Loucy (cell line): ENCODE measurements at regions not wholly inside any gene's neighbourhood (a gene's known extent, or its start where the extent isn't known, plus 50 kb on each side); places are given as distances from the start of the nearest gene placed in this dataset.

Experiments
- H2AFZ ChIP-seq: fragments of 200-600 bp; sonication (generic); 2 replicates; pipeline ENCODE4 v1.6.0; 2016; ENCODE audit warnings: antibody characterized with exemption, mild to moderate bottlenecking, low read length, moderate library complexity
- H3F3A ChIP-seq: fragments of 200-600 bp; 2 replicates; pipeline ENCODE4 v1.6.0; 2016; ENCODE audit warnings: antibody characterized with exemption, low read depth, mild to moderate bottlenecking
- H3K27me3 ChIP-seq: fragments of 200-600 bp; sonication (generic); 2 replicates; pipeline ENCODE4 v1.6.1; 2014; ENCODE audit warnings: low read length, mild to moderate bottlenecking; ENCODE audit not compliant: insufficient read depth, poor library complexity, severe bottlenecking
- H3K36me3 ChIP-seq: fragments of 200-600 bp; sonication (generic); 2 replicates; pipeline ENCODE4 v1.6.1; 2016; ENCODE audit warnings: low read length; ENCODE audit not compliant: insufficient read depth
- H3K4me1 ChIP-seq: fragments of 200-600 bp; sonication (generic); 2 replicates; pipeline ENCODE4 v1.5.1; 2014; ENCODE audit warnings: low read length, mild to moderate bottlenecking; ENCODE audit not compliant: insufficient read depth, poor library complexity, severe bottlenecking
- H3K4me2 ChIP-seq: fragments of 200-600 bp; sonication (generic); 2 replicates; pipeline ENCODE4 v1.6.0; 2014; ENCODE audit warnings: antibody characterized with exemption, low read length, low read depth, mild to moderate bottlenecking; ENCODE audit not compliant: poor library complexity, severe bottlenecking
- H3K4me3 ChIP-seq: fragments of 200-600 bp; sonication (generic); 2 replicates; pipeline ENCODE4 v1.5.1; 2014; ENCODE audit warnings: low read length, mild to moderate bottlenecking, mixed read lengths; ENCODE audit not compliant: poor library complexity, severe bottlenecking
- H3K79me2 ChIP-seq: fragments of 200-600 bp; sonication (generic); 2 replicates; pipeline ENCODE4 v1.6.1; 2014; ENCODE audit warnings: low read length; ENCODE audit not compliant: insufficient read depth
- H3K9ac ChIP-seq: fragments of 200-600 bp; sonication (generic); 2 replicates; pipeline ENCODE4 v1.6.0; 2014; ENCODE audit warnings: mild to moderate bottlenecking, low read depth, low read length, moderate library complexity; ENCODE audit not compliant: poor library complexity, severe bottlenecking
- H3K9me2 ChIP-seq: fragments of 200-600 bp; sonication (generic); replicated peaks from 2 replicates; pipeline ENCODE4 v1.6.1; 2016; ENCODE audit warnings: low read depth, low read length, mixed read lengths
- H3K9me3 ChIP-seq: fragments of 200-600 bp; sonication (generic); 2 replicates; pipeline ENCODE4 v1.6.1; 2014; ENCODE audit warnings: mild to moderate bottlenecking, antibody characterized with exemption, low read length, low read depth; ENCODE audit not compliant: insufficient read depth
- H4K20me1 ChIP-seq: fragments of 200-600 bp; sonication (generic); 2 replicates; pipeline ENCODE4 v1.6.0; 2014; ENCODE audit warnings: antibody characterized with exemption, low read length, mild to moderate bottlenecking; ENCODE audit not compliant: insufficient read depth, poor library complexity, severe bottlenecking
- EZH2phosphoT487 ChIP-seq: fragments of 200-600 bp; IDR thresholded peaks from 2 replicates; pipeline ENCODE4 v1.6.1; 2018; ENCODE audit warnings: antibody characterized with exemption, mild to moderate bottlenecking, moderate library complexity, borderline replicate concordance
- TF ChIP-seq, protein P1 (sequence below): fragments of 200-600 bp; sonication (generic); conservative IDR thresholded peaks from 2 replicates; pipeline ENCODE4 v1.5.1; 2014; ENCODE audit warnings: mild to moderate bottlenecking, antibody characterized with exemption, low read length

DNA sequence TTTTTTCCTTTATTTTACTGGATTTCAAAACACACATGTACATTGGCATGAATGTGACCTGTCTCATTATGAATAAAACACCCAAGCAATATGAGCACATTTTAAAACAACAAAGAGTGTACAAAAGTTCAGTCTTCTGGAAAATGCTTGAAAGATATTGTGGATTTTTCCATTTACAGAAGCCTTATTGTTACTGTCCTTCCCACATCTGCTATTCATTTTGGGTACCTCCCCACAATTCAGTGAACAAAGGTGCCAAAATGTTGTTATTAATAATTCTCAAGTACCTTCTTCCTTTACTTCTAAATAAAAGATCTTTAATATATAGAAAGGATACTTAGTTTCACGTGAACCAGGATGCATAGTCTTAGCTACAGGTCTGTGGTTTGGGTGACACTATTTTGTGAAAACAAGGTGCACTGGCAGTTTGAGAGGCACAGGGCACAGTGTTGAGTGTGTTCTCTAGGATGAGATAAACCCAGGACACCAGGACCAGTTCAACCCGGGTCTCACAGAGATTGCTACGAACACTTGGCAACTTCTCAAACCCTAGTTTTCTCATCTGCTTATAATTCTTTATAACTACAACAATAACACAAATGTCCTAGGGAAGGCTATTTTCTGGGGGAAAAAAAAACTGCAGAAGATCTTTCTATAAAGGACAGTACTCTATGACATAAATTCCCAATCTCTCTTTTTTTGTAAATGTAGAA, 84.5 kb upstream of the GALNT5 start:
- Histone ChIP-seq H3K4me1 (no peaks in the 10 kb centered on the region), H3K4me2 (no peak overlapping the region), H2AFZ (no peak overlapping the region), H3K27me3 (no peaks in the 10 kb centered on the region), H3K9me3 (no peaks in the 10 kb centered on the region), H3K79me2 (no peaks in the 10 kb centered on the region), H3F3A (no peaks in the 10 kb centered on the region), H3K9ac (no peak overlapping the region), H3K9me2 (no peaks in the 10 kb centered on the region), H3K4me3 (no peak overlapping the region), H3K36me3 (no peaks in the 10 kb centered on the region), H4K20me1 (no peaks in the 10 kb centered on the region)
- no peak for TF ChIP-seq EZH2phosphoT487
- TF ChIP-seq, protein P1, sequence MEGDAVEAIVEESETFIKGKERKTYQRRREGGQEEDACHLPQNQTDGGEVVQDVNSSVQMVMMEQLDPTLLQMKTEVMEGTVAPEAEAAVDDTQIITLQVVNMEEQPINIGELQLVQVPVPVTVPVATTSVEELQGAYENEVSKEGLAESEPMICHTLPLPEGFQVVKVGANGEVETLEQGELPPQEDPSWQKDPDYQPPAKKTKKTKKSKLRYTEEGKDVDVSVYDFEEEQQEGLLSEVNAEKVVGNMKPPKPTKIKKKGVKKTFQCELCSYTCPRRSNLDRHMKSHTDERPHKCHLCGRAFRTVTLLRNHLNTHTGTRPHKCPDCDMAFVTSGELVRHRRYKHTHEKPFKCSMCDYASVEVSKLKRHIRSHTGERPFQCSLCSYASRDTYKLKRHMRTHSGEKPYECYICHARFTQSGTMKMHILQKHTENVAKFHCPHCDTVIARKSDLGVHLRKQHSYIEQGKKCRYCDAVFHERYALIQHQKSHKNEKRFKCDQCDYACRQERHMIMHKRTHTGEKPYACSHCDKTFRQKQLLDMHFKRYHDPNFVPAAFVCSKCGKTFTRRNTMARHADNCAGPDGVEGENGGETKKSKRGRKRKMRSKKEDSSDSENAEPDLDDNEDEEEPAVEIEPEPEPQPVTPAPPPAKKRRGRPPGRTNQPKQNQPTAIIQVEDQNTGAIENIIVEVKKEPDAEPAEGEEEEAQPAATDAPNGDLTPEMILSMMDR: no peak

DNA sequence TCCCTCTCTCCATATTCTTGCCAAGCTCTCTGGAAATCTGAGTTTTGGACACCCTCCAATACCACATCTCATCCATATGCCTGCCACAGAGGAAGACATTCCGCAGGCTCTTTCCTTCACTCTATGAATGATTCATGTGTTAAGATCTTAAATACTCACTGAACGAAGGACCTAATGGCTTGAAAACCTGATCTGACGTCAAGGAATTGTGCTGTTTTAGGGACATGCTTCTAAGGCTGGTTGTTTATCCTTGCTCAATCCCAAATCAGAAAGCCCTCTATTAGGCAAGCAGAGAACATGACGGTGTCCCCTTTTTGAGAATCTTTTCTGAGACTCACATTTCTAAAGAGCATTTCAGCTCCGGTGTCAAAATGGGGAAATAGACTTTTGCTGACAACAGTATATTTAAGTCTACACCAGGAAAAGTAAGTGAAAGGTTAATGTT, 83.7 kb upstream of the GALNT5 start:
- no peak for TF ChIP-seq EZH2phosphoT487
- TF ChIP-seq, protein P1: no peak
- Histone ChIP-seq H2AFZ (no peak overlapping the region), H3K4me2 (no peak overlapping the region), H3K4me3 (no peak overlapping the region), H3K36me3 (no peaks in the 10 kb centered on the region), H3K27me3 (no peaks in the 10 kb centered on the region), H4K20me1 (no peaks in the 10 kb centered on the region), H3K4me1 (no peaks in the 10 kb centered on the region), H3F3A (no peaks in the 10 kb centered on the region), H3K9me3 (no peaks in the 10 kb centered on the region), H3K9me2 (no peaks in the 10 kb centered on the region), H3K9ac (no peak overlapping the region), H3K79me2 (no peaks in the 10 kb centered on the region)

DNA sequence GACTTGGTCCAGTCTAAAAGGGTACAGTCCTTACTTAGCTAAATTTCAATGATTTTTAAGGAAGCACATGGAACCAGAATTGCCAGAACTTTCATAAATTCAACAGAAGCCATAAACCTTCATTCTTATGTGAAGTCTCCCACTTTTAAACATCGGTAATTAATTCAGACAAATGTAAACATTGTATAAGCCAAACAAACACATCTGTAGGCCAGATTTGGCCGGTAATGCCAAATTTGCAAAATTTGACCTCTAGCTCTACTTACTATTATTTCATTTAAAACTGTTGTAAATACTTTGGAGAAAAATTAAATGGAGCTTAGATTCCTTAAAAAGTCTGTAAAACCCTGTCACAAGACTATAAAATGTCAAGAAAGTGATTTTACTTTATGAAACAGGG, 83.2 kb upstream of the GALNT5 start:
- Histone ChIP-seq H3K36me3 (no peaks in the 10 kb centered on the region), H3K79me2 (no peaks in the 10 kb centered on the region), H3K9ac (no peak overlapping the region), H3K4me2 (no peak overlapping the region), H3K4me1 (no peaks in the 10 kb centered on the region), H3F3A (no peaks in the 10 kb centered on the region), H4K20me1 (no peaks in the 10 kb centered on the region), H3K9me2 (no peaks in the 10 kb centered on the region), H3K4me3 (no peak overlapping the region), H3K27me3 (no peaks in the 10 kb centered on the region), H3K9me3 (no peaks in the 10 kb centered on the region), H2AFZ (no peak overlapping the region)
- no peak for TF ChIP-seq EZH2phosphoT487
- TF ChIP-seq, protein P1: no peak
